Neural progenitor cell (in vitro differentiated cells): ENCODE measurements at regions not wholly inside any gene's neighbourhood (a gene's known extent, or its start where the extent isn't known, plus 50 kb on each side); places are given as distances from the start of the nearest gene placed in this dataset.

Experiments
- CTCF ChIP-seq: fragments of 200-600 bp; sonication (generic); IDR thresholded peaks from 2 replicates; pipeline ENCODE4 v1.5.1; 2017; ENCODE audit warnings: antibody characterized with exemption, mild to moderate bottlenecking
- EZH2 ChIP-seq: fragments of 200-600 bp; sonication (generic); IDR thresholded peaks from 2 replicates; pipeline ENCODE4 v1.6.1; 2017; ENCODE audit warnings: antibody characterized with exemption, mild to moderate bottlenecking, moderate library complexity

- no peak for TF ChIP-seq CTCF
- no peak for TF ChIP-seq EZH2
These were observed 126.3 kb upstream of the RTL1 start for GRCh38 chr14:101029668-101030290.
